NT2/D1 (cell line): ENCODE measurements at regions not wholly inside any gene's neighbourhood (a gene's known extent, or its start where the extent isn't known, plus 50 kb on each side); places are given as distances from the start of the nearest gene placed in this dataset.
"Not testable (repeated sequence)": the region's sequence is repeated elsewhere in the genome, so short reads cannot be mapped to it uniquely, and the experiment has no call there.

Experiments used
- YY1 ChIP-seq: IDR thresholded peaks from 2 replicates; pipeline ENCODE4 v1.6.1; 2011; ENCODE audit not compliant: insufficient read length, insufficient read depth
- ZNF274 ChIP-seq: IDR thresholded peaks from 2 replicates; pipeline ENCODE4 v1.6.1; 2011; ENCODE audit warnings: mild to moderate bottlenecking, low read depth, low read length

- not testable (repeated sequence) for TF ChIP-seq ZNF274, YY1
These were observed 180.4 kb upstream of the IRF2BP2 start for GRCh38 chr1:234790333-234790732.
